GM12878 (cell line): ENCODE measurements at regions not wholly inside any gene's neighbourhood (a gene's known extent, or its start where the extent isn't known, plus 50 kb on each side); places are given as distances from the start of the nearest gene placed in this dataset.

Experiments
- ATAC-seq: fragments of 200-7000 bp; cut with Tn5 transposase; 3 replicates; pipeline ENCODE4 v1.9.1; 2020; ENCODE audit warnings: mild to moderate bottlenecking, moderate library complexity
- BruUV-seq: library from RNA; stranded (reverse); fragments of 400-500 nt; replicated peaks from 2 replicates; lab custom pipeline; 2021; lab: Mats Ljungman, UMichigan
- CTCF ChIA-PET: fragments of 300-600 bp; sonication (Branson Sonifier 250); formaldehyde crosslinking; extraction: SDS; loops from one replicate; lab custom pipeline; 2021; ENCODE audit warnings: inconsistent platforms; lab: Yijun Ruan, JAX
- POLR2A ChIA-PET: fragments of 350-600 bp; formaldehyde crosslinking; extraction: SDS; loops from one replicate; lab custom pipeline; 2021; ENCODE audit warnings: inconsistent platforms; lab: Charles Lee
- RAD21 ChIA-PET: fragments of 300-600 bp; sonication (Branson Sonifier 250); formaldehyde crosslinking; loops from one replicate; lab custom pipeline; 2023; ENCODE audit warnings: antibody characterized with exemption; ENCODE audit not compliant: unreplicated experiment; lab: Charles Lee
- SMC1A ChIA-PET: fragments of 300-600 bp; sonication (Branson Sonifier 250); formaldehyde crosslinking; loops from one replicate; lab custom pipeline; 2023; ENCODE audit not compliant: unreplicated experiment, uncharacterized antibody; lab: Charles Lee
- DNase-seq: peaks from one replicate; pipeline ENCODE4 v3.0.0-alpha.2; 2011; ENCODE audit warnings: low read depth, low spot score
- FAIRE-seq: peaks from 3 replicates; lab custom pipeline; 2011; peaks lifted over from hg19 to GRCh38; lab: Jason Lieb, UNC
- H2AFZ ChIP-seq: 2 replicates; pipeline ENCODE4 v1.6.0; 2011; ENCODE audit warnings: low read depth, low read length, control low read depth; ENCODE audit not compliant: control insufficient read depth
- H3K27ac ChIP-seq: 2 replicates; pipeline ENCODE4 v1.5.1; 2011; ENCODE audit warnings: control low read depth; ENCODE audit not compliant: control insufficient read depth, insufficient read depth
- H3K27me3 ChIP-seq, 2 experiments: replicated peaks in 1 of 2; 2 replicates each; pipeline versions ENCODE4 v1.6.0 to v1.6.1; 2011; ENCODE audit warnings: low read length in 1 of 2; ENCODE audit not compliant: control insufficient read depth in 2 of 2, insufficient read depth in 2 of 2
- H3K36me3 ChIP-seq, 2 experiments: 2 replicates each; pipeline ENCODE4 v1.5.1; 2011; ENCODE audit warnings: low read length in 1 of 2; ENCODE audit not compliant: control insufficient read depth in 2 of 2, insufficient read depth in 2 of 2
- H3K4me1 ChIP-seq: 2 replicates; pipeline ENCODE4 v1.6.1; 2011; ENCODE audit warnings: mild to moderate bottlenecking, low read length, moderate library complexity, mixed read lengths; ENCODE audit not compliant: control insufficient read depth, insufficient read depth
- H3K4me2 ChIP-seq: 2 replicates; pipeline ENCODE4 v1.6.0; 2011; ENCODE audit warnings: control low read depth; ENCODE audit not compliant: control insufficient read depth, insufficient read depth
- H3K4me3 ChIP-seq: fragments of 200-600 bp; sonication (generic); 2 replicates; pipeline ENCODE4 v1.5.1; 2016
- H3K79me2 ChIP-seq: 2 replicates; pipeline ENCODE4 v1.6.0; 2011; ENCODE audit warnings: low read length; ENCODE audit not compliant: control insufficient read depth, insufficient read depth
- H3K9ac ChIP-seq: 2 replicates; pipeline ENCODE4 v1.8.0; 2011; ENCODE audit warnings: low read length, control low read depth, mixed read lengths; ENCODE audit not compliant: control insufficient read depth, insufficient read depth
- H3K9me3 ChIP-seq: replicated peaks from 3 replicates; pipeline ENCODE4 v1.5.1; 2011; ENCODE audit warnings: mild to moderate bottlenecking, low read length; ENCODE audit not compliant: control insufficient read depth, insufficient read depth
- H4K20me1 ChIP-seq: 2 replicates; pipeline ENCODE4 v1.6.0; 2011; ENCODE audit not compliant: control insufficient read depth, insufficient read depth
- BCLAF1 ChIP-seq: fragments of 450-650 bp; IDR thresholded peaks from 2 replicates; pipeline ENCODE4 v1.6.1; 2017; ENCODE audit warnings: antibody characterized with exemption, mild to moderate bottlenecking, moderate library complexity
- BHLHE40 ChIP-seq, 2 experiments: fragments of 450-650 bp in 1 of 2; IDR thresholded peaks; 2 replicates each; pipeline ENCODE4 v1.6.1; 2011 to 2017; ENCODE audit warnings: low read depth in 2 of 2, borderline replicate concordance in 1 of 2, improper control_type of control experiment in 1 of 2, low read length in 1 of 2, mild to moderate bottlenecking in 1 of 2
- CBX5 ChIP-seq: sonication (generic); IDR thresholded peaks from 2 replicates; pipeline ENCODE4 v1.6.1; 2016; ENCODE audit warnings: low read depth, moderate library complexity, mild to moderate bottlenecking, inconsistent platforms
- CTCF ChIP-seq, 3 experiments: IDR thresholded peaks in 2 of 3; conservative IDR thresholded peaks in 1 of 3; 2 replicates each; pipeline ENCODE4 v1.5.1; 2011; ENCODE audit warnings: low read depth in 3 of 3, low read length in 3 of 3, mild to moderate bottlenecking in 3 of 3, control low read depth in 2 of 3, moderate library complexity in 2 of 3, inconsistent platforms in 1 of 3, mixed read lengths in 1 of 3; ENCODE audit not compliant: control insufficient read depth in 2 of 3, insufficient read depth in 1 of 3; ENCODE audit errors: extremely low read depth in 1 of 3
- HCFC1 ChIP-seq: fragments of 150-350 bp; IDR thresholded peaks from 2 replicates; pipeline ENCODE4 v1.6.1; 2014; ENCODE audit warnings: low read length
- LARP7 ChIP-seq: fragments of 450-650 bp; IDR thresholded peaks from 2 replicates; pipeline ENCODE4 v1.6.1; 2017; ENCODE audit warnings: mild to moderate bottlenecking
- NRF1 ChIP-seq: conservative IDR thresholded peaks from 2 replicates; pipeline ENCODE4 v1.6.1; 2011; ENCODE audit warnings: mild to moderate bottlenecking, low read depth, low read length, improper control_type of control experiment
- PAX8 ChIP-seq: fragments of 450-650 bp; IDR thresholded peaks from 2 replicates; pipeline ENCODE4 v1.6.1; 2017; ENCODE audit warnings: mild to moderate bottlenecking, moderate library complexity
- RELA ChIP-seq: fragments of 450-650 bp; IDR thresholded peaks from 2 replicates; pipeline ENCODE4 v1.8.0; 2014; ENCODE audit warnings: borderline replicate concordance; ENCODE audit not compliant: partially characterized antibody
- SMAD1 ChIP-seq: fragments of 450-650 bp; IDR thresholded peaks from 2 replicates; pipeline ENCODE4 v1.6.1; 2018; ENCODE audit warnings: mild to moderate bottlenecking, low read depth; ENCODE audit not compliant: partially characterized antibody
- SMAD5 ChIP-seq: IDR thresholded peaks from 2 replicates; pipeline ENCODE4 v1.6.1; 2016; ENCODE audit warnings: antibody characterized with exemption, low read depth
- SMARCA5 ChIP-seq: fragments of 450-650 bp; IDR thresholded peaks from 2 replicates; pipeline ENCODE4 v1.6.1; 2017; ENCODE audit warnings: mild to moderate bottlenecking
- SUZ12 ChIP-seq: fragments of 200-600 bp; sonication (generic); IDR thresholded peaks from one replicate; pipeline ENCODE4 v1.6.1; 2018; ENCODE audit warnings: antibody characterized with exemption, mild to moderate bottlenecking; ENCODE audit not compliant: unreplicated experiment
- WGBS: methylation state at CpG from one replicate; pipeline ENCODE4 v1.1.6; 2016; ENCODE audit warnings: low lambda C conversion rate; ENCODE audit not compliant: insufficient replicate concordance, insufficient coverage; ENCODE audit errors: missing lambda C conversion rate; 5-methylcytosine and 5-hydroxymethylcytosine counted together
- in situ Hi-C: fragments of 300-500 bp; cut with MboI; formaldehyde crosslinking; loops from 9 replicates; pipeline ENCODE4 v1.14.3; 2018; ENCODE audit warnings: mixed read lengths
- intact Hi-C: fragments of 100-400 bp; cut with micrococcal nuclease; formaldehyde crosslinking; loops from one replicate; pipeline ENCODE4 v1.14.2; 2022; ENCODE audit not compliant: unreplicated experiment
- TF ChIP-seq, protein P1 (sequence below): fragments of 450-650 bp; formaldehyde crosslinking; IDR thresholded peaks from 2 replicates; pipeline ENCODE4 v1.4.0; 2022; ENCODE audit warnings: mild to moderate bottlenecking, moderate library complexity
- TF ChIP-seq, protein P2 (sequence below): fragments of 450-650 bp; IDR thresholded peaks from 2 replicates; pipeline ENCODE4 v1.6.1; 2018; ENCODE audit warnings: borderline replicate concordance, mild to moderate bottlenecking; ENCODE audit not compliant: partially characterized antibody

DNA sequence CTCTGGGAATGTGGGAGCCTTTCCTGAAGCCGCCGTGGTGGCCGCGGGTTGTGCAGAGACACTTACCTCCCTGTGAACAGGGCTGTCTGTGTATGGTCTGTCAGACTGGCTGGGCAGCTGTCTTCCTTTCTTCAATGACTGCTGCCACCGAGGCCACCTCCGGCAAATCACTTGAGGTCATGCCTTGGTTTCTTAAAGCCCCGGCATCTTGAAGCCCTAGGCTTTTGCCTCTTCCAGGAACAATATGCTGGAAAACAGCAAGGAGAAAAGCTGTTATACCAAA is 79.5 kb upstream of the ZSWIM6 start:
- no peak overlapping the region for H3K4me2 ChIP-seq
- H2AFZ ChIP-seq: no peak overlapping the region
- ATAC-seq: no peak
- H3K27ac ChIP-seq: no peak overlapping the region
- no peaks in the 10 kb centered on the region for H3K79me2 ChIP-seq
- FAIRE-seq: no peak
- H3K4me1 ChIP-seq: no peaks in the 10 kb centered on the region
- no peak overlapping the region for H3K9ac ChIP-seq
- H3K9me3 ChIP-seq: no peaks in the 10 kb centered on the region
- intact Hi-C loops: no loop called here
- WGBS: 92% methylated on average over 7 of the region's 7 CpGs
- peaks cover 0 to 2% of the 10 kb centered on the region in 2 experiments; a peak in 1 of 4 replicates for H3K27me3 ChIP-seq
- BruUV-seq: no TSS peak
- SMC1A ChIA-PET: interaction anchor here (2.4 kb wide), 1 partner anchor 10 kb away, joined by 6 read pairs; no protein-coding TSS in a partner anchor
- CTCF ChIA-PET: interaction anchor here (1.2 to 1.3 kb wide), 2 partner anchors 11 to 36 kb away, joined by 3 read pairs; no protein-coding TSS in a partner anchor
- RAD21 ChIA-PET: interaction anchor here (1.5 kb wide), 1 partner anchor 9 kb away, joined by 3 read pairs; no protein-coding TSS in a partner anchor
- DNase-seq: no peak
- POLR2A ChIA-PET: no interaction called here
- no peaks in the 10 kb centered on the region for H3K36me3 ChIP-seq
- no peaks in the 10 kb centered on the region for H4K20me1 ChIP-seq
- in situ Hi-C loops: no loop called here
- no peak overlapping the region for H3K4me3 ChIP-seq
- TF ChIP-seq BHLHE40 (IDR thresholded peaks at IDR 0.05; ENCODE audit: borderline replicate concordance in 1 of 2, low read depth in 2 of 2, low read length in 1 of 2) (no peak), BCLAF1 (no peak), SUZ12 (no peak), RELA (no peak), LARP7 (no peak), SMARCA5 (no peak), PAX8 (no peak), CTCF (IDR thresholded peaks at IDR 0.05 in 2 of 3, conservative IDR thresholded peaks at IDR 0.05 in 1 of 3; ENCODE audit: control insufficient read depth in 2 of 3, extremely low read depth in 1 of 3, insufficient read depth in 1 of 3, low read depth in 3 of 3, low read length in 3 of 3) (no peak), CBX5 (no peak), HCFC1 (no peak), NRF1 (no peak), SMAD5 (no peak), SMAD1 (no peak)
- TF ChIP-seq, protein P1, sequence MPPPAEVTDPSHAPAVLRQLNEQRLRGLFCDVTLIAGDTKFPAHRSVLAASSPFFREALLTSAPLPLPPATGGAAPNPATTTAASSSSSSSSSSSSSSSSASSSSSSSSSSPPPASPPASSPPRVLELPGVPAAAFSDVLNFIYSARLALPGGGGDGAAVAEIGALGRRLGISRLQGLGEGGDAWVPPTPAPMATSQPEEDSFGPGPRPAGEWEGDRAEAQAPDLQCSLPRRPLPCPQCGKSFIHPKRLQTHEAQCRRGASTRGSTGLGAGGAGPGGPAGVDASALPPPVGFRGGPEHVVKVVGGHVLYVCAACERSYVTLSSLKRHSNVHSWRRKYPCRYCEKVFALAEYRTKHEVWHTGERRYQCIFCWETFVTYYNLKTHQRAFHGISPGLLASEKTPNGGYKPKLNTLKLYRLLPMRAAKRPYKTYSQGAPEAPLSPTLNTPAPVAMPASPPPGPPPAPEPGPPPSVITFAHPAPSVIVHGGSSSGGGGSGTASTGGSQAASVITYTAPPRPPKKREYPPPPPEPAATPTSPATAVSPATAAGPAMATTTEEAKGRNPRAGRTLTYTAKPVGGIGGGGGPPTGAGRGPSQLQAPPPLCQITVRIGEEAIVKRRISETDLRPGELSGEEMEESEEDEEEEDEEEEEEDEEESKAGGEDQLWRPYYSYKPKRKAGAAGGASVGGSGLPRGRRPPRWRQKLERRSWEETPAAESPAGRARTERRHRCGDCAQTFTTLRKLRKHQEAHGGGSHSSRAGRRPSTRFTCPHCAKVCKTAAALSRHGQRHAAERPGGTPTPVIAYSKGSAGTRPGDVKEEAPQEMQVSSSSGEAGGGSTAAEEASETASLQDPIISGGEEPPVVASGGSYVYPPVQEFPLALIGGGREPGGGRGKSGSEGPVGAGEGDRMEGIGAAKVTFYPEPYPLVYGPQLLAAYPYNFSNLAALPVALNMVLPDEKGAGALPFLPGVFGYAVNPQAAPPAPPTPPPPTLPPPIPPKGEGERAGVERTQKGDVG (CRISPR knock-in tag): no peak
- TF ChIP-seq, protein P2, sequence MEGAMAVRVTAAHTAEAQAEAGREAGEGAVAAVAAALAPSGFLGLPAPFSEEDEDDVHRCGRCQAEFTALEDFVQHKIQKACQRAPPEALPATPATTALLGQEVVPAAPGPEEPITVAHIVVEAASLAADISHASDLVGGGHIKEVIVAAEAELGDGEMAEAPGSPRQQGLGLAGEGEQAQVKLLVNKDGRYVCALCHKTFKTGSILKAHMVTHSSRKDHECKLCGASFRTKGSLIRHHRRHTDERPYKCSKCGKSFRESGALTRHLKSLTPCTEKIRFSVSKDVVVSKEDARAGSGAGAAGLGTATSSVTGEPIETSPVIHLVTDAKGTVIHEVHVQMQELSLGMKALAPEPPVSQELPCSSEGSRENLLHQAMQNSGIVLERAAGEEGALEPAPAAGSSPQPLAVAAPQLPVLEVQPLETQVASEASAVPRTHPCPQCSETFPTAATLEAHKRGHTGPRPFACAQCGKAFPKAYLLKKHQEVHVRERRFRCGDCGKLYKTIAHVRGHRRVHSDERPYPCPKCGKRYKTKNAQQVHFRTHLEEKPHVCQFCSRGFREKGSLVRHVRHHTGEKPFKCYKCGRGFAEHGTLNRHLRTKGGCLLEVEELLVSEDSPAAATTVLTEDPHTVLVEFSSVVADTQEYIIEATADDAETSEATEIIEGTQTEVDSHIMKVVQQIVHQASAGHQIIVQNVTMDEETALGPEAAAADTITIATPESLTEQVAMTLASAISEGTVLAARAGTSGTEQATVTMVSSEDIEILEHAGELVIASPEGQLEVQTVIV: no peak
